ENCODE measurements at regions not wholly inside any gene's neighbourhood (a gene's known extent, or its start where the extent isn't known, plus 50 kb on each side); places are given as distances from the start of the nearest gene placed in this dataset.

DNA sequence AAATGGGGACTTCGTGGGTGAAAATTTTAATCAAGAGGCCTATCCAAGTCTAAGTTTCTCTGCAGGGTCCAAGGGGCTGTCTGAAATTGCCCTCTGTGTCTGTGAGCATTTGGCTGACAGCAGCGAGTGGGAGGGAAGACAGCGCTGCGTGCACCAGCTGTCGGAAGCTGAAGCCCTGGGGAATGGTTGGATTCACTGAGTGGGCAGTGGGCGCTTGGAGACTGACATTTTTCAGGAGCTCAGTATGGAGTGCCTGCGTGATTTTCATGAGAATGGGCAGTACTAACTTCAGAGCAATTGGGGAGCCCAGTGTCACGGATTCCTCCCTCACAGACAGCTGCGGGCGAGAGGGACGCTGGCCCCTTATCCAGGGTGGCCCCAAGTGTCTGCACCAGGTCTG is 388.8 kb upstream of the B3GAT1 start:
- no peak for TF ChIP-seq EZH2 (IDR thresholded peaks at IDR 0.05; ENCODE audit: borderline replicate concordance, low read length)
- TF ChIP-seq, protein P1, sequence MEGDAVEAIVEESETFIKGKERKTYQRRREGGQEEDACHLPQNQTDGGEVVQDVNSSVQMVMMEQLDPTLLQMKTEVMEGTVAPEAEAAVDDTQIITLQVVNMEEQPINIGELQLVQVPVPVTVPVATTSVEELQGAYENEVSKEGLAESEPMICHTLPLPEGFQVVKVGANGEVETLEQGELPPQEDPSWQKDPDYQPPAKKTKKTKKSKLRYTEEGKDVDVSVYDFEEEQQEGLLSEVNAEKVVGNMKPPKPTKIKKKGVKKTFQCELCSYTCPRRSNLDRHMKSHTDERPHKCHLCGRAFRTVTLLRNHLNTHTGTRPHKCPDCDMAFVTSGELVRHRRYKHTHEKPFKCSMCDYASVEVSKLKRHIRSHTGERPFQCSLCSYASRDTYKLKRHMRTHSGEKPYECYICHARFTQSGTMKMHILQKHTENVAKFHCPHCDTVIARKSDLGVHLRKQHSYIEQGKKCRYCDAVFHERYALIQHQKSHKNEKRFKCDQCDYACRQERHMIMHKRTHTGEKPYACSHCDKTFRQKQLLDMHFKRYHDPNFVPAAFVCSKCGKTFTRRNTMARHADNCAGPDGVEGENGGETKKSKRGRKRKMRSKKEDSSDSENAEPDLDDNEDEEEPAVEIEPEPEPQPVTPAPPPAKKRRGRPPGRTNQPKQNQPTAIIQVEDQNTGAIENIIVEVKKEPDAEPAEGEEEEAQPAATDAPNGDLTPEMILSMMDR (IDR thresholded peaks at IDR 0.05; ENCODE audit: low read length): no peak
- no peak overlapping the region for H3K9ac ChIP-seq (ENCODE audit: low read length)
- H3K27me3 ChIP-seq (ENCODE audit: insufficient read depth, low read length): no peaks in the 10 kb centered on the region
- no peak overlapping the region for H3K4me3 ChIP-seq (ENCODE audit: low read depth, low read length, poor library complexity, severe bottlenecking)
- no peaks in the 10 kb centered on the region for H3K36me3 ChIP-seq (ENCODE audit: insufficient read depth, low read length)
- H3K9me2 ChIP-seq (ENCODE audit: low read depth, low read length): no peaks in the 10 kb centered on the region
- H3K27ac ChIP-seq (ENCODE audit: low read depth, low read length, poor library complexity, severe bottlenecking): no peak overlapping the region
- no peaks in the 10 kb centered on the region for H3K79me2 ChIP-seq (ENCODE audit: insufficient read depth, low read length)
- H4K20me1 ChIP-seq (ENCODE audit: insufficient read depth, low read length): no peaks in the 10 kb centered on the region
- no peaks in the 10 kb centered on the region for H3K4me1 ChIP-seq (ENCODE audit: insufficient read depth, low read length, severe bottlenecking)
- H2AFZ ChIP-seq (ENCODE audit: low read length): no peak overlapping the region
- no peaks in the 10 kb centered on the region for H3F3A ChIP-seq (ENCODE audit: insufficient read depth, low read length)
- H3K9me3 ChIP-seq (ENCODE audit: low read length): no peaks in the 10 kb centered on the region
- no peak overlapping the region for H3K4me2 ChIP-seq (ENCODE audit: low read length)

DNA sequence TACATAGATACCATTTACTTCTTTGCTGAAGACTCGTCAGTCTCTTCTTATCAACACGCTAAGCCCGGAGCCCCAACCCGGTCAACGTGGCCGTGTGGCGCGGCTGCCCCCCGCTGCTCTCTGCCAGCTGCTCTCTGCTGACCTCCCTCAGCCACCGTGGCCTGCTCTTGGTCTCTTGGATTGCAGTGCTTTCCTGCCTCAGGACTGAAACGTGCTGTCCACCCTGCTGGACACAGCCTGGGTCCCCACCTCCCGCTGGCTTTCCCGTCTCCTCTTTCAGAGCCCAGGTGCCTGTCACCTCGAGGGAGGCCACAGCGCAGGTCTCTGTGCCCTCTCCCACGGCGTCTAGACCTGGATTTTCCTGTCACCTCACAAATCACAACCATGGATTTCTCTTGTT is 388.1 kb upstream of the B3GAT1 start:
- Histone ChIP-seq H3K36me3 (ENCODE audit: insufficient read depth, low read length) (no peaks in the 10 kb centered on the region), H3F3A (ENCODE audit: insufficient read depth, low read length) (no peaks in the 10 kb centered on the region), H3K9me3 (ENCODE audit: low read length) (no peaks in the 10 kb centered on the region), H3K9me2 (ENCODE audit: low read depth, low read length) (no peaks in the 10 kb centered on the region), H3K79me2 (ENCODE audit: insufficient read depth, low read length) (no peaks in the 10 kb centered on the region), H3K27ac (ENCODE audit: low read depth, low read length, poor library complexity, severe bottlenecking) (no peak overlapping the region), H3K9ac (ENCODE audit: low read length) (no peak overlapping the region), H4K20me1 (ENCODE audit: insufficient read depth, low read length) (no peaks in the 10 kb centered on the region), H3K4me3 (ENCODE audit: low read depth, low read length, poor library complexity, severe bottlenecking) (no peak overlapping the region), H3K4me2 (ENCODE audit: low read length) (no peak overlapping the region), H2AFZ (ENCODE audit: low read length) (no peak overlapping the region), H3K27me3 (ENCODE audit: insufficient read depth, low read length) (no peaks in the 10 kb centered on the region), H3K4me1 (ENCODE audit: insufficient read depth, low read length, severe bottlenecking) (no peaks in the 10 kb centered on the region)
- TF ChIP-seq, protein P1 (IDR thresholded peaks at IDR 0.05; ENCODE audit: low read length): no peak
- TF ChIP-seq EZH2 (IDR thresholded peaks at IDR 0.05; ENCODE audit: borderline replicate concordance, low read length): no peak

DNA sequence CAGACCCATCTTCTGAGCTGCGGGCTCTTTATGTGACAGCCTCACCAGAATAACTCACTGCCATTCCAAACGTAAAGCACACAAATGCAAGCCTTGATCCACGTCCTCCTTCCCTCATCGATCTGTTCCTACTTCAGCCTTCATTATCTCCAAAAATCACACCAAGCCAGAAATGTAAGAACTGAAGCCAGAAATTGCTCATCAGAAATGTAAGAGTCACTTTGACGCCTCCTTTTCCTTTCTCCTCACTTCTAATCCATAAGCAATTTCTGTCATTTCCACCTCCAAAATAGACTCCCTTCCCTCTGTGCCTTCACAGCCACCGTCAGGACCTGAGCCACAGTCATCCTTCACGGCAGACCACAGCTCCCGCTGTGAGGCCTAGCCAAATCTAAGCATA is 387.3 kb upstream of the B3GAT1 start:
- Histone ChIP-seq H3F3A (ENCODE audit: insufficient read depth, low read length) (no peaks in the 10 kb centered on the region), H3K79me2 (ENCODE audit: insufficient read depth, low read length) (no peaks in the 10 kb centered on the region), H4K20me1 (ENCODE audit: insufficient read depth, low read length) (no peaks in the 10 kb centered on the region), H3K9me3 (ENCODE audit: low read length) (no peaks in the 10 kb centered on the region), H3K36me3 (ENCODE audit: insufficient read depth, low read length) (no peaks in the 10 kb centered on the region), H3K9me2 (ENCODE audit: low read depth, low read length) (no peaks in the 10 kb centered on the region), H3K4me2 (ENCODE audit: low read length) (no peak overlapping the region), H2AFZ (ENCODE audit: low read length) (no peak overlapping the region), H3K9ac (ENCODE audit: low read length) (no peak overlapping the region), H3K4me3 (ENCODE audit: low read depth, low read length, poor library complexity, severe bottlenecking) (no peak overlapping the region), H3K27ac (ENCODE audit: low read depth, low read length, poor library complexity, severe bottlenecking) (no peak overlapping the region), H3K4me1 (ENCODE audit: insufficient read depth, low read length, severe bottlenecking) (no peaks in the 10 kb centered on the region), H3K27me3 (ENCODE audit: insufficient read depth, low read length) (no peaks in the 10 kb centered on the region)
- TF ChIP-seq, protein P1 (IDR thresholded peaks at IDR 0.05; ENCODE audit: low read length): no peak
- no peak for TF ChIP-seq EZH2 (IDR thresholded peaks at IDR 0.05; ENCODE audit: borderline replicate concordance, low read length)

All from OCI-LY1 (cell line).